Heart right ventricle (tissue), 16 donors: ENCODE measurements at regions not wholly inside any gene's neighbourhood (a gene's known extent, or its start where the extent isn't known, plus 50 kb on each side); places are given as distances from the start of the nearest gene placed in this dataset.

Experiments used
- ATAC-seq, 8 donors: fragments of 200-7000 bp; cut with Tn5 transposase; one replicate each; pipeline ENCODE4 v1.9.1; 2020; ENCODE audit warnings: mild to moderate bottlenecking in 8 of 8, moderate library complexity in 8 of 8, moderate number of reproducible peaks in 1 of 8
- DNase-seq, 2 donors: peaks; one replicate each; pipeline ENCODE4 v3.0.0-alpha.2; 2020
- H3K27ac ChIP-seq, 10 donors: fragments of 200-600 bp; sonication (generic) in 2 of 10; one replicate each; pipeline versions ENCODE4 v1.5.0 to v1.8.0; 2020 to 2022; ENCODE audit warnings: mild to moderate bottlenecking in 3 of 10
- H3K27me3 ChIP-seq, 7 donors: fragments of 200-600 bp; one replicate each; pipeline ENCODE4 v1.8.0; 2021 to 2022; ENCODE audit warnings: mild to moderate bottlenecking in 2 of 7
- H3K36me3 ChIP-seq, 9 donors: fragments of 200-600 bp; sonication (generic) in 1 of 9; one replicate each; pipeline versions ENCODE4 v1.5.0 to v1.8.0; 2020 to 2022; ENCODE audit warnings: mild to moderate bottlenecking in 2 of 9
- H3K4me1 ChIP-seq, 9 donors: fragments of 200-600 bp; sonication (generic) in 1 of 9; one replicate each; pipeline versions ENCODE4 v1.5.0 to v1.8.0; 2020 to 2022; ENCODE audit warnings: mild to moderate bottlenecking in 4 of 9
- H3K4me3 ChIP-seq, 10 donors: fragments of 200-600 bp; sonication (generic) in 2 of 10; one replicate each; pipeline versions ENCODE4 v1.5.0 to v1.8.0; 2020 to 2022; ENCODE audit warnings: mild to moderate bottlenecking in 7 of 10, moderate library complexity in 2 of 10
- H3K9me3 ChIP-seq, 11 donors: fragments of 200-600 bp in 10 of 11; sonication (generic) in 2 of 11; one replicate each; pipeline versions ENCODE4 v1.5.0 to v1.8.0; 2013 to 2022; ENCODE audit warnings: mild to moderate bottlenecking in 2 of 11, control low read depth in 1 of 11, moderate library complexity in 1 of 11
- CTCF ChIP-seq, 9 donors: fragments of 200-600 bp; sonication (generic) in 2 of 9; IDR thresholded peaks; one replicate each; pipeline versions ENCODE4 v1.5.0 to v1.8.0; 2021 to 2022; ENCODE audit warnings: antibody characterized with exemption in 9 of 9, mild to moderate bottlenecking in 5 of 9, moderate library complexity in 1 of 9
- WGBS, 2 donors: extraction: QIAGEN DNeasy Blood & Tissue Kit; methylation state at CpG; one replicate each; pipeline ENCODE4 v1.1.7; 2013; ENCODE audit warnings: inconsistent platforms in 1 of 2; 5-methylcytosine and 5-hydroxymethylcytosine counted together
- intact Hi-C, 10 donors: fragments of 100-400 bp; cut with DNase I; formaldehyde crosslinking; loops; one replicate each; pipeline versions ENCODE4 v1.11.1 to v1.14.2; 2022
- donor health status: Arrhythmogenic right ventricular cardiomyopathy.
- donor health status: ischemic (EF 13 %, LVEDD 7.1; RV severe dilation, severe dysfunction).
- donor health status: healthy with polysubstance abuse.
- donor health status: DM: no; HTN: yes; CAD: no.
- donor health status: DM: no; HTN: no; CAD: no.
- donor health status: ischemic (EF 25% LVEDD 6.9; RV normal size, moderate dysfunction).
- donor health status: ischemic (EF 25% LVEDD 5.7; RV mildly dilated, moderate dysfunction).
- donor health status: healthy.
- donor health status: DM: yes; HTN: yes; CAD: no.
- donor health status: Ischemic cardiomyopathy.
- donor health status: ischemic (EF 35%, LVEDD 5.7; RV mildly dilated, moderate dysfunction).
- donor health status: nonischemic (EF 11% LVEDD 7.7; RV severe dilation, severe dysfunction).
- donor health status: DM: yes; HTN: yes; CAD: no.
- donor health status: PGD.
- donor health status: ischemic (EF 29% LVEDD 5.4; RV normal size, mild dysfunction).
- donor health status: nonischemic (EF 23%, LVEDD 6.1; RV moderate dilation, normal function).

DNA sequence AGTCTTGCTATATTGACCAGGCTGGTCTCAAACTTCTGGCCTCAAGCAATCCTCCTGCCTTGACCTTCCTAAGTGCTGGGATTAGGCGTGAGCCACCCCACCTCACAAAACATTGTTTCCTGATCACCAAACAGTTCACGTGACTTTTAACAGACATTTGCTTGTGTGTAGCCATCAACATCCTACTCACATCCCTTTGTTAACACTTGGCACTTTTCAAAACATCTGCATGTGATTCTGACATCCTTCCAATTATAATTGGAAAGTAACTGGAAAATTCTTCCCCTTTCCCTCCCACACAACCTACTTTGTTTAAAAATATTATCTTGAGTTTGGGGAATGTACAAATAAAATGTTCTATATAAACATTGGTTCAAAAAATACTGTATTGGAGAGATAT is 317.9 kb downstream of the PCNX1 start:
- Histone ChIP-seq H3K4me3 (no peak overlapping the region), H3K27ac (no peak overlapping the region), H3K36me3 (no peaks in the 10 kb centered on the region), H3K4me1 (no peaks in the 10 kb centered on the region), H3K9me3 (no peaks in the 10 kb centered on the region), H3K27me3 (no peaks in the 10 kb centered on the region)
- no peak for DNase-seq
- 37 to 59% methylated on average over 2 of the region's 2 CpGs for WGBS, 2 donors
- no peak for ATAC-seq
- no peak for TF ChIP-seq CTCF (IDR thresholded peaks at IDR 0.05)
- intact Hi-C loops, result no loop called here

- intact Hi-C loops, result no loop called here
- ATAC-seq (no peak), DNase-seq (no peak)
- TF ChIP-seq CTCF (IDR thresholded peaks at IDR 0.05), result no peak
- Histone ChIP-seq H3K9me3 (no peaks in the 10 kb centered on the region), H3K4me3 (no peak overlapping the region), H3K36me3 (no peaks in the 10 kb centered on the region), H3K27ac (no peak overlapping the region), H3K4me1 (no peaks in the 10 kb centered on the region), H3K27me3 (no peaks in the 10 kb centered on the region)
- WGBS, 2 donors, result 52 to 77% methylated on average over 2 of the region's 2 CpGs
Observed at GRCh38 chr14:71228711-71229110, 321.5 kb downstream of the PCNX1 start.

GRCh38 chr14:71229875-71230274 is 322.6 kb downstream of the PCNX1 start:
- ATAC-seq (no peak), DNase-seq (no peak)
- no peaks in the 10 kb centered on the region for H3K36me3 ChIP-seq
- no peaks in the 10 kb centered on the region for H3K9me3 ChIP-seq
- intact Hi-C loops, result no loop called here
- no peaks in the 10 kb centered on the region for H3K27me3 ChIP-seq
- WGBS, 2 donors, result 85 to 90% methylated on average over 7 of the region's 7 CpGs
- TF ChIP-seq CTCF (IDR thresholded peaks at IDR 0.05), result no peak
- no peak overlapping the region for H3K27ac ChIP-seq
- H3K4me3 ChIP-seq, result no peak overlapping the region
- H3K4me1 ChIP-seq, result no peaks in the 10 kb centered on the region

- H3K27me3 ChIP-seq, result no peaks in the 10 kb centered on the region
- intact Hi-C loops, result no loop called here
- no peak overlapping the region for H3K27ac ChIP-seq
- H3K4me3 ChIP-seq, result no peak overlapping the region
- H3K36me3 ChIP-seq, result no peaks in the 10 kb centered on the region
- 91 to 96% methylated on average over 11 to 13 of the region's 13 CpGs for WGBS, 2 donors
- no peaks in the 10 kb centered on the region for H3K9me3 ChIP-seq
- no peak for DNase-seq
- ATAC-seq, result peak in 1 of 8 donors; percentile 20
- H3K4me1 ChIP-seq, result peaks cover 0 to 5% (median 0%) of the 10 kb centered on the region in 9 donors
- TF ChIP-seq CTCF (IDR thresholded peaks at IDR 0.05), result no peak
Observed at GRCh38 chr14:71230897-71231296, 323.6 kb downstream of the PCNX1 start.
